ENCODE measurements at regions not wholly inside any gene's neighbourhood (a gene's known extent, or its start where the extent isn't known, plus 50 kb on each side); places are given as distances from the start of the nearest gene placed in this dataset.

DNA sequence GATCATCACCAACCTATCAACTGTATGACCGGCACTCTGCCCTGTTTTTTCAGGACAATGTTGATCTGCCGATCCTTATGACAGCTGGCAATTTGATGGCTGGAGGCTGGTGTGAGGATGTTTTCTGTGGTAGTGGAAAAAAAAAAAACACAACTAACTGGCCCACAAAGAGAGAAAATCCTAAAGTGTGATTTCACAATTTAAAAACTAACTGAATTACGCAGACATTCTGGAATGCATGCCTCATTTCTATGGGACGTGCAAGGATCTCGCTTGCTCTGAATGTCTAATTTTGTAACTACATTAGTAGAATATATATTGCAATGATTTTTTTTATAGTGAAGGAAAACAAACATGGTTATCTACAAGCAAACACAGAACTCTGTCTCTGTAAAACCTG lies 590.5 kb downstream of the ETS1 start:
- no peak overlapping the region for H3K27ac Mint-ChIP-seq
- TF ChIP-seq, protein P1, sequence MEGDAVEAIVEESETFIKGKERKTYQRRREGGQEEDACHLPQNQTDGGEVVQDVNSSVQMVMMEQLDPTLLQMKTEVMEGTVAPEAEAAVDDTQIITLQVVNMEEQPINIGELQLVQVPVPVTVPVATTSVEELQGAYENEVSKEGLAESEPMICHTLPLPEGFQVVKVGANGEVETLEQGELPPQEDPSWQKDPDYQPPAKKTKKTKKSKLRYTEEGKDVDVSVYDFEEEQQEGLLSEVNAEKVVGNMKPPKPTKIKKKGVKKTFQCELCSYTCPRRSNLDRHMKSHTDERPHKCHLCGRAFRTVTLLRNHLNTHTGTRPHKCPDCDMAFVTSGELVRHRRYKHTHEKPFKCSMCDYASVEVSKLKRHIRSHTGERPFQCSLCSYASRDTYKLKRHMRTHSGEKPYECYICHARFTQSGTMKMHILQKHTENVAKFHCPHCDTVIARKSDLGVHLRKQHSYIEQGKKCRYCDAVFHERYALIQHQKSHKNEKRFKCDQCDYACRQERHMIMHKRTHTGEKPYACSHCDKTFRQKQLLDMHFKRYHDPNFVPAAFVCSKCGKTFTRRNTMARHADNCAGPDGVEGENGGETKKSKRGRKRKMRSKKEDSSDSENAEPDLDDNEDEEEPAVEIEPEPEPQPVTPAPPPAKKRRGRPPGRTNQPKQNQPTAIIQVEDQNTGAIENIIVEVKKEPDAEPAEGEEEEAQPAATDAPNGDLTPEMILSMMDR (IDR thresholded peaks at IDR 0.05) = no peak
- ATAC-seq = no peak
- H3K36me3 Mint-ChIP-seq (ENCODE audit: low read depth) = no peaks in the 10 kb centered on the region
- ChIA-PET POLR2A (no interaction called here), CTCF (interaction anchor here (0.5 kb wide), 1 partner anchor 41 kb away, joined by 4 read pairs; no protein-coding TSS in a partner anchor)
- peaks cover 5% of the 10 kb centered on the region for H3K27me3 Mint-ChIP-seq
- DNase-seq = no peak
- H3K4me3 Mint-ChIP-seq = no peak overlapping the region
- intact Hi-C loops (cut with micrococcal nuclease) = no loop called here
- H3K9me3 Mint-ChIP-seq = no peaks in the 10 kb centered on the region
- no peaks in the 10 kb centered on the region for H3K4me1 Mint-ChIP-seq (ENCODE audit: low read depth)

DNA sequence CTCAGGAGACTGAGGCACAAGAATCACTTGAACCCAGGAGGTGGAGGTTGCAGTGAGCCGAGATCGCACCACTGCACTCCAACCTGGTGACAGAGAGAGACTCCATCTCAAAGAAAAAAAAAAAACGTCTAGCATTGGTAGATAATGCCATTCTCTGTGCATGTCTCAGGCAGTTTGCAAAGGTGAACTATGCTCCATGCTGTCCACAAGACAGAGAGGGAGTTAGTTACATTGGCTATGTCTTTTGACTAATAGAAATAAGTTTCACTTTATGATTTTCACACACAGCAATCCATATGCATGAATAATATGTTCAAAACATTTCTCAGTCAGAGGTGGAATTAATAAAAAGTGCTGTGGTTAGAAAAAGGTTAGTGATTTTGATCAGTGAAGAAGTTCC lies 591.4 kb downstream of the ETS1 start:
- intact Hi-C loops (cut with micrococcal nuclease) = no loop called here

DNA sequence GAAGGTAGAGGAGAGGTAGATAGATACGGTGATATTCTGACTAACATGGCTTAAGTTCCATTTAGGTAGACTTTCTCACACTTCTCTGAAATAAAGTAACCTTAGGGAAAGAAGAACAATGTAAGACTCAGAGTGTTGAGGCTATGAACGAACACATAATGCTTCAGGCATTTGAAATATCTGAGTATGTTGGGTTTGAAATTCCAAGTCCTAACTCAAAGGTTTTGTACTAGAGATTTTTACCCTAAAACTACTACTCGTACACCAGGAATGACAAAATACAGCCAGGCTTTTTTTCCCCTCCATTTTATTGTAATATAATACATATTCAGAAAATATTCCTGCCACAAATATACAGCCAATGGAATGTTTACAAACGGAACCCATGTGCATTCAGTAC lies 592.6 kb downstream of the ETS1 start:
- no peaks in the 10 kb centered on the region for H3K36me3 Mint-ChIP-seq (ENCODE audit: low read depth)
- peaks cover 7% of the 10 kb centered on the region for H3K27me3 Mint-ChIP-seq
- DNase-seq = no peak
- ChIA-PET CTCF (interaction anchor here (1.1 kb wide), 1 partner anchor 9 kb away, joined by 3 read pairs; no protein-coding TSS in a partner anchor), POLR2A (interaction anchor here (0.6 to 1.3 kb wide), 2 partner anchors 13 to 584 kb away, joined by 4 to 5 read pairs; no protein-coding TSS in a partner anchor)
- H3K4me1 Mint-ChIP-seq (ENCODE audit: low read depth) = no peaks in the 10 kb centered on the region
- H3K9me3 Mint-ChIP-seq = no peaks in the 10 kb centered on the region
- no peak overlapping the region for H3K4me3 Mint-ChIP-seq
- intact Hi-C loops (cut with micrococcal nuclease) = no loop called here
- ATAC-seq = no peak
- TF ChIP-seq, protein P1 (IDR thresholded peaks at IDR 0.05) = no peak
- H3K27ac Mint-ChIP-seq = no peak overlapping the region

More for the DNA sequence above, 591.4 kb downstream of the ETS1 start:
- DNase-seq = no peak
- H3K27ac Mint-ChIP-seq = no peak overlapping the region
- TF ChIP-seq, protein P1 (IDR thresholded peaks at IDR 0.05) = no peak
- no peaks in the 10 kb centered on the region for H3K9me3 Mint-ChIP-seq
- ChIA-PET POLR2A (interaction anchor here (0.6 to 1.3 kb wide), 2 partner anchors 12 to 906 kb away, joined by 3 to 4 read pairs; no protein-coding TSS in a partner anchor), CTCF (no interaction called here)
- H3K27me3 Mint-ChIP-seq = peaks cover 5% of the 10 kb centered on the region
- no peak for ATAC-seq
- no peaks in the 10 kb centered on the region for H3K4me1 Mint-ChIP-seq (ENCODE audit: low read depth)
- H3K36me3 Mint-ChIP-seq (ENCODE audit: low read depth) = no peaks in the 10 kb centered on the region
- H3K4me3 Mint-ChIP-seq = no peak overlapping the region

DNA sequence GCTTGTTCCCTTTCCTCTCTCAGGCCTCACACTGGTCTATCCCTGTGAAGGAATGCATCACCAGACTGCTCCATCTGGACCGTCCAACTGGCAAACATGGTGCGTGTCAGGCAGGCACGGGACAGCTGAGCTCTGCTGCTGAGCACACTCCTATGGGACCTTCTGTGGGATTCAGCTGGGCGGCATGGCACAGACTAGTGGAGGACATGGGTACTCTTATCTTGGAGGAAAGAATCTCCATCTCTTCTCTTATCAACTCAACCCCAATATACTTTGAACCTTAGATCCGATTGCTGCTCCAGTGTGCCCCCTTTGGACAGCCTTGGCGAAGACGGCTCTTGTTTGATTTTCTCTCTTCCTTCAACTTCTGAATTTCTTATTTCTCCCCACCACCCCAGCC lies 593.6 kb downstream of the ETS1 start:
- peaks cover 7% of the 10 kb centered on the region for H3K27me3 Mint-ChIP-seq
- ATAC-seq = no peak

DNA sequence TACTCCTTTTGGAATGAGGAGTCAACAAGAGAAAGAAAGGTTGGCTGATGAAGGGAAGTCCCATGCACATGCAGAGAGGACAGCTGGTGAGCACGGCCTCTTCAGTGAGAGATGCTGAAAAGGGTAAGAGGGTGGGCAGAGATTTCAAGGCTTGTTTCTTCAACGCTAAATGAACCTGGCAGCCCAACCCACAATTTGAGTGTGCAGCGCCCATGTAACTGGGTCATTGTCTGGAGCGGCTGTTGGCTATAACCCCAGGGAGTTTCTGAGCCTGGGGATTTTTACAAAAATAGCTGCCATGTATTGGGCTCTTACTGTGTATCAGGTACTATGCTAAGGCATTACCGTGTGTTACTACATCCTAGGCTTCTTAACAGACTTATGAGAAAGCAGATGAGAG lies 594.1 kb downstream of the ETS1 start:
- intact Hi-C loops (cut with micrococcal nuclease) = no loop called here
- H3K27me3 Mint-ChIP-seq = peaks cover 7% of the 10 kb centered on the region
- CTCF ChIA-PET = no interaction called here
- H3K36me3 Mint-ChIP-seq (ENCODE audit: low read depth) = no peaks in the 10 kb centered on the region
- no peaks in the 10 kb centered on the region for H3K4me1 Mint-ChIP-seq (ENCODE audit: low read depth)
- H3K4me3 Mint-ChIP-seq = no peak overlapping the region
- TF ChIP-seq, protein P1 (IDR thresholded peaks at IDR 0.05) = no peak
- POLR2A ChIA-PET = no interaction called here
- H3K9me3 Mint-ChIP-seq = no peaks in the 10 kb centered on the region
- ATAC-seq (no peak), DNase-seq (no peak)
- no peak overlapping the region for H3K27ac Mint-ChIP-seq

More for the DNA sequence above, 593.6 kb downstream of the ETS1 start:
- H3K9me3 Mint-ChIP-seq = no peaks in the 10 kb centered on the region
- POLR2A ChIA-PET = no interaction called here
- no peak overlapping the region for H3K27ac Mint-ChIP-seq
- no peaks in the 10 kb centered on the region for H3K36me3 Mint-ChIP-seq (ENCODE audit: low read depth)
- CTCF ChIA-PET = no interaction called here
- no peaks in the 10 kb centered on the region for H3K4me1 Mint-ChIP-seq (ENCODE audit: low read depth)
- H3K4me3 Mint-ChIP-seq = no peak overlapping the region
- intact Hi-C loops (cut with micrococcal nuclease) = no loop called here
- peak; percentile 4 for DNase-seq
- TF ChIP-seq, protein P1 (IDR thresholded peaks at IDR 0.05) = no peak
